Uterus (tissue), 2 donors: ENCODE measurements at regions not wholly inside any gene's neighbourhood (a gene's known extent, or its start where the extent isn't known, plus 50 kb on each side); places are given as distances from the start of the nearest gene placed in this dataset.

Source experiments
- POLR2A ChIP-seq, 2 donors: fragments of 450-650 bp; IDR thresholded peaks; one replicate each; pipeline ENCODE4 v1.6.1; 2016; ENCODE audit warnings: antibody characterized with exemption in 2 of 2, mild to moderate bottlenecking in 1 of 2, moderate library complexity in 1 of 2
- TF ChIP-seq, protein P1 (sequence below), 4 experiments: fragments of 200-600 bp in 2 of 4; fragments of 450-650 bp in 2 of 4; sonication (generic) in 2 of 4; IDR thresholded peaks; one replicate each; pipeline ENCODE4 v1.5.1; 2016 to 2019; ENCODE audit warnings: antibody characterized with exemption in 4 of 4, mild to moderate bottlenecking in 2 of 4, moderate library complexity in 1 of 4

- TF ChIP-seq, protein P1, sequence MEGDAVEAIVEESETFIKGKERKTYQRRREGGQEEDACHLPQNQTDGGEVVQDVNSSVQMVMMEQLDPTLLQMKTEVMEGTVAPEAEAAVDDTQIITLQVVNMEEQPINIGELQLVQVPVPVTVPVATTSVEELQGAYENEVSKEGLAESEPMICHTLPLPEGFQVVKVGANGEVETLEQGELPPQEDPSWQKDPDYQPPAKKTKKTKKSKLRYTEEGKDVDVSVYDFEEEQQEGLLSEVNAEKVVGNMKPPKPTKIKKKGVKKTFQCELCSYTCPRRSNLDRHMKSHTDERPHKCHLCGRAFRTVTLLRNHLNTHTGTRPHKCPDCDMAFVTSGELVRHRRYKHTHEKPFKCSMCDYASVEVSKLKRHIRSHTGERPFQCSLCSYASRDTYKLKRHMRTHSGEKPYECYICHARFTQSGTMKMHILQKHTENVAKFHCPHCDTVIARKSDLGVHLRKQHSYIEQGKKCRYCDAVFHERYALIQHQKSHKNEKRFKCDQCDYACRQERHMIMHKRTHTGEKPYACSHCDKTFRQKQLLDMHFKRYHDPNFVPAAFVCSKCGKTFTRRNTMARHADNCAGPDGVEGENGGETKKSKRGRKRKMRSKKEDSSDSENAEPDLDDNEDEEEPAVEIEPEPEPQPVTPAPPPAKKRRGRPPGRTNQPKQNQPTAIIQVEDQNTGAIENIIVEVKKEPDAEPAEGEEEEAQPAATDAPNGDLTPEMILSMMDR (IDR thresholded peaks at IDR 0.05) = no peak
- no peak for TF ChIP-seq POLR2A (IDR thresholded peaks at IDR 0.05)
Observed at GRCh38 chr21:23812485-23812884, 1794.8 kb downstream of the MRPL39 start.
